ENCODE measurements at regions not wholly inside any gene's neighbourhood (a gene's known extent, or its start where the extent isn't known, plus 50 kb on each side); places are given as distances from the start of the nearest gene placed in this dataset.

DNA sequence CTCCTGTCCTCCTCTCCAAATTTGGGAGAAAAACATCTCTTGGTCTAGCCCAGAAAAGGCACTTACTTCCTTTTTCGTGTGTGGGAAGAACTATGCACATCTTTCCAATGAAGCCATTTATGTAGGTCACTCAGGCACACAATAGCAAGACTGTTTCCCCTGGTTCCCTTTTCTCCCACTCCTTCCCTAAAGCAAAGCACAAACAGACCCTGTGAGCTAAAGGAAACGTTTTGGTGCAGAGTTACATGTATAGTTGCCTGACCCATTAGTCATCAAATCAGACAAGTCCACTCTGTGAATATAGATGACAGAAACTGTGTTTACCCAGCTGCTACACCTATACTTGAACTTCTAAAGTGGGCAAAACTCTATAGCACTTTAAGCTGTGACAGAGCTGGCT, 474.6 kb downstream of the COL12A1 start:
- H3K79me2 ChIP-seq (ENCODE audit: insufficient read depth, low read depth, low read length): no peaks in the 10 kb centered on the region

DNA sequence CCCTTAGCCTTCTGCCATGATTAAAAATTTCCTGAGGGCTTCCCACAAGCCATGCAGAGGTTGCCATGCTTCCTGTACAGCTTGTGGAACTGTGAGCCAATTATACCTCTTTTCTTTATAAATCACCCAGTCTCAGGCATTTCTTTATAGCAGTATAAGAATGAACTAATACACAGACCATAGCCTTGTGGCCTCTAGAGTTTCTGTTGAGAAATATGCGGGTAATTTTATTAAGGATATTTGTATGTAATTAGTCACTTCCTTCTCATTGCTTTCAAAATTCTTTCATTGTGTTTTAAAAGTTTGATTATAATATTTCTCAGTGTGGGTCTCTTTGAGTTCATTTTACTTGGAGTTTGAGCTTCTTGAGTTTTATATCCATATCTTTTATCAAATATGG, 484.9 kb downstream of the COL12A1 start:
- no peak for DNase-seq (ENCODE audit: low spot score)
- H3K9me2 ChIP-seq (ENCODE audit: insufficient read depth, low read length): no peaks in the 10 kb centered on the region
- H3K79me2 ChIP-seq (ENCODE audit: insufficient read depth, low read depth, low read length): no peaks in the 10 kb centered on the region
- H3K36me3 ChIP-seq (ENCODE audit: insufficient read depth, low read length): no peaks in the 10 kb centered on the region
- H2AFZ ChIP-seq (ENCODE audit: low read length): no peak overlapping the region
- TF ChIP-seq, protein P1, sequence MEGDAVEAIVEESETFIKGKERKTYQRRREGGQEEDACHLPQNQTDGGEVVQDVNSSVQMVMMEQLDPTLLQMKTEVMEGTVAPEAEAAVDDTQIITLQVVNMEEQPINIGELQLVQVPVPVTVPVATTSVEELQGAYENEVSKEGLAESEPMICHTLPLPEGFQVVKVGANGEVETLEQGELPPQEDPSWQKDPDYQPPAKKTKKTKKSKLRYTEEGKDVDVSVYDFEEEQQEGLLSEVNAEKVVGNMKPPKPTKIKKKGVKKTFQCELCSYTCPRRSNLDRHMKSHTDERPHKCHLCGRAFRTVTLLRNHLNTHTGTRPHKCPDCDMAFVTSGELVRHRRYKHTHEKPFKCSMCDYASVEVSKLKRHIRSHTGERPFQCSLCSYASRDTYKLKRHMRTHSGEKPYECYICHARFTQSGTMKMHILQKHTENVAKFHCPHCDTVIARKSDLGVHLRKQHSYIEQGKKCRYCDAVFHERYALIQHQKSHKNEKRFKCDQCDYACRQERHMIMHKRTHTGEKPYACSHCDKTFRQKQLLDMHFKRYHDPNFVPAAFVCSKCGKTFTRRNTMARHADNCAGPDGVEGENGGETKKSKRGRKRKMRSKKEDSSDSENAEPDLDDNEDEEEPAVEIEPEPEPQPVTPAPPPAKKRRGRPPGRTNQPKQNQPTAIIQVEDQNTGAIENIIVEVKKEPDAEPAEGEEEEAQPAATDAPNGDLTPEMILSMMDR (conservative IDR thresholded peaks at IDR 0.05; ENCODE audit: low read length): no peak
- no peak for TF ChIP-seq EZH2phosphoT487 (IDR thresholded peaks at IDR 0.05; ENCODE audit: borderline replicate concordance, low read depth, low read length)
- no peaks in the 10 kb centered on the region for H3K4me1 ChIP-seq (ENCODE audit: insufficient read depth, low read length, poor library complexity, severe bottlenecking)
- H3K9me3 ChIP-seq (ENCODE audit: low read length): 0 out of 2 replicates have a peak, but pooled peaks cover 7% of the 10 kb centered on the region
- H4K20me1 ChIP-seq (ENCODE audit: insufficient read depth, low read length): no peaks in the 10 kb centered on the region
- H3K4me3 ChIP-seq (ENCODE audit: low read depth, low read length, poor library complexity, severe bottlenecking): no peak overlapping the region
- no TSS peak for BruUV-seq (replicated peaks)
- intact Hi-C loops (cut with micrococcal nuclease; ENCODE audit: unreplicated experiment): no loop called here
- no peak overlapping the region for H3K4me2 ChIP-seq (ENCODE audit: low read length)
- CTCF ChIA-PET (ENCODE audit: unreplicated experiment): no interaction called here
- H3K27ac ChIP-seq (ENCODE audit: low read depth, low read length, poor library complexity, severe bottlenecking): no peak overlapping the region
- POLR2A ChIA-PET: interaction anchor here (0.6 to 1.5 kb wide), 3 partner anchors 15 to 322 kb away, joined by 3 to 4 read pairs (median 4); no protein-coding TSS in a partner anchor

More for the DNA sequence above, 474.6 kb downstream of the COL12A1 start:
- CTCF ChIA-PET (ENCODE audit: unreplicated experiment): no interaction called here
- Histone ChIP-seq H3K36me3 (ENCODE audit: insufficient read depth, low read length) (no peaks in the 10 kb centered on the region), H3K27ac (ENCODE audit: low read depth, low read length, poor library complexity, severe bottlenecking) (no peak overlapping the region), H3K4me3 (ENCODE audit: low read depth, low read length, poor library complexity, severe bottlenecking) (no peak overlapping the region), H3K9me2 (ENCODE audit: insufficient read depth, low read length) (no peaks in the 10 kb centered on the region), H3K4me2 (ENCODE audit: low read length) (no peak overlapping the region), H2AFZ (ENCODE audit: low read length) (no peak overlapping the region), H3K9me3 (ENCODE audit: low read length) (no peaks in the 10 kb centered on the region), H4K20me1 (ENCODE audit: insufficient read depth, low read length) (no peaks in the 10 kb centered on the region), H3K4me1 (ENCODE audit: insufficient read depth, low read length, poor library complexity, severe bottlenecking) (no peaks in the 10 kb centered on the region)
- intact Hi-C loops (cut with micrococcal nuclease; ENCODE audit: unreplicated experiment): no loop called here
- POLR2A ChIA-PET: interaction anchor here (0.6 kb wide), 1 partner anchor 165 kb away, joined by 3 read pairs; no protein-coding TSS in a partner anchor
- no peak for TF ChIP-seq EZH2phosphoT487 (IDR thresholded peaks at IDR 0.05; ENCODE audit: borderline replicate concordance, low read depth, low read length)
- TF ChIP-seq, protein P1 (conservative IDR thresholded peaks at IDR 0.05; ENCODE audit: low read length): no peak
- BruUV-seq (replicated peaks): no TSS peak
- DNase-seq (ENCODE audit: low spot score): no peak

DNA sequence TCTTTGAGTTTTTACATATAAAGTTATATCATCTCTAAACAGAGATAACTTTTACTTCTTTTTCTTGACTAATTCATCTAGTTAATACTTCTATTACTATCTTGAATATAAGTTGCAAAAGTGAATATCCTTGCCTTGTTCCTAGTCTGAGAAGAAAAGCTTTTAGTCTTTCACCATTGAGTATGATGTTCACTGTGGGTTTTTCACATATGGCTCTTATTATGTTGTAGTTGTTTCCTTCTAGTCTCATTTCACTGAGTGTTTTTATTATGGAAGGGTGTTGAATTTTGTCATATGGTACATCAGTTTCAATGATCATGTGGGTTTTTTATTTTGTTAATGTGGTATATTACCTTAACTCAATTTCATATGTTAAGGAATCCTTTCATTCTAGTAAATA, 488.3 kb downstream of the COL12A1 start:
- H4K20me1 ChIP-seq (ENCODE audit: insufficient read depth, low read length): no peaks in the 10 kb centered on the region
- ChIA-PET POLR2A (no interaction called here), CTCF (ENCODE audit: unreplicated experiment) (no interaction called here)
- H3K9me2 ChIP-seq (ENCODE audit: insufficient read depth, low read length): no peaks in the 10 kb centered on the region
- H2AFZ ChIP-seq (ENCODE audit: low read length): no peak overlapping the region
- intact Hi-C loops (cut with micrococcal nuclease; ENCODE audit: unreplicated experiment): no loop called here
- H3K27ac ChIP-seq (ENCODE audit: low read depth, low read length, poor library complexity, severe bottlenecking): no peak overlapping the region
- no peaks in the 10 kb centered on the region for H3K79me2 ChIP-seq (ENCODE audit: insufficient read depth, low read depth, low read length)
- H3K9me3 ChIP-seq (ENCODE audit: low read length): 0 out of 2 replicates have a peak, but pooled peaks cover 7% of the 10 kb centered on the region
- H3K4me2 ChIP-seq (ENCODE audit: low read length): no peak overlapping the region
- H3K36me3 ChIP-seq (ENCODE audit: insufficient read depth, low read length): no peaks in the 10 kb centered on the region
- BruUV-seq (replicated peaks): no TSS peak
- H3K4me1 ChIP-seq (ENCODE audit: insufficient read depth, low read length, poor library complexity, severe bottlenecking): no peaks in the 10 kb centered on the region
- DNase-seq (ENCODE audit: low spot score): no peak
- TF ChIP-seq EZH2phosphoT487 (IDR thresholded peaks at IDR 0.05; ENCODE audit: borderline replicate concordance, low read depth, low read length): no peak
- TF ChIP-seq, protein P1 (conservative IDR thresholded peaks at IDR 0.05; ENCODE audit: low read length): no peak
- H3K4me3 ChIP-seq (ENCODE audit: low read depth, low read length, poor library complexity, severe bottlenecking): no peak overlapping the region
